ENCODE measurements at regions not wholly inside any gene's neighbourhood (a gene's known extent, or its start where the extent isn't known, plus 50 kb on each side); places are given as distances from the start of the nearest gene placed in this dataset.

GRCh38 chr2:464562-465309 lies 176.8 kb upstream of the ALKAL2 start:
- no peak overlapping the region for H3K27ac ChIP-seq
- peaks cover 0 to 9% of the 10 kb centered on the region in 2 donors for H3K4me1 ChIP-seq (ENCODE audit: control insufficient read depth in 1 of 2, low read depth in 2 of 2)
- H3K27me3 ChIP-seq (replicated peaks; ENCODE audit: insufficient read depth): no peaks in the 10 kb centered on the region
- DNase-seq (ENCODE audit: low spot score): no peak
- no peak for TF ChIP-seq CTCF (IDR thresholded peaks at IDR 0.05)
- H3K9me3 ChIP-seq: no peaks in the 10 kb centered on the region
- no peaks in the 10 kb centered on the region for H3K36me3 ChIP-seq
- ATAC-seq (ENCODE audit: insufficient number of reproducible peaks, low FRiP score, low read depth): no peak
- H3K4me3 ChIP-seq: no peak overlapping the region

DNA sequence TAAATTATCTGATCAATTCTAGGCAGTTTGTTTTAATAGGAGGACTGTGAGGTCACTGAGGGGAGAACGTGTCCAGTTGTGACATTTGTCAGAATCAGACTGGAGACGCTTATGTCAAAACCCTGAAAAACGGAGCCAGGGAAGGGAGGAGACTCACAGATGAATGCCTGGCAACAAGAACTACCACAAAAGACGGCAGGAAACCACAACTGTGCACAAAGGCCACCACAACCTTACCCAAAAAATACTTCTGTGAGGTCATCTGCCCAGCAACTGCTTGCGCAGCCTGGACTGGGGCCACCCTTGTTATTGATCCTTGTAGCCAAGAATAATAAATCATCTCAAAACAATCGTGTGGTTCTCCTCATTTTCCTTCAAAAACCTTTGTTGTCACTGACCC lies 173.0 kb upstream of the ALKAL2 start:
- no peak for ATAC-seq (ENCODE audit: insufficient number of reproducible peaks, low FRiP score, low read depth)
- no peak for TF ChIP-seq CTCF (IDR thresholded peaks at IDR 0.05)
- H3K27me3 ChIP-seq (replicated peaks; ENCODE audit: insufficient read depth): no peaks in the 10 kb centered on the region
- no peaks in the 10 kb centered on the region for H3K36me3 ChIP-seq
- H3K9me3 ChIP-seq: no peaks in the 10 kb centered on the region
- no peak overlapping the region for H3K4me3 ChIP-seq
- no peaks in the 10 kb centered on the region for H3K4me1 ChIP-seq (ENCODE audit: control insufficient read depth in 1 of 2, low read depth in 2 of 2)
- no peak for DNase-seq (ENCODE audit: low spot score)
- no peak overlapping the region for H3K27ac ChIP-seq

GRCh38 chr2:459931-460330 lies 172.0 kb upstream of the ALKAL2 start:
- ATAC-seq (ENCODE audit: insufficient number of reproducible peaks, low FRiP score, low read depth) (no peak), DNase-seq (ENCODE audit: low spot score) (no peak)
- no peaks in the 10 kb centered on the region for H3K36me3 ChIP-seq

GRCh38 chr2:458425-458815 lies 170.5 kb upstream of the ALKAL2 start:
- Histone ChIP-seq H3K9me3 (no peaks in the 10 kb centered on the region), H3K4me1 (ENCODE audit: control insufficient read depth in 1 of 2, low read depth in 2 of 2) (no peaks in the 10 kb centered on the region), H3K27me3 (replicated peaks; ENCODE audit: insufficient read depth) (no peaks in the 10 kb centered on the region), H3K36me3 (no peaks in the 10 kb centered on the region), H3K4me3 (no peak overlapping the region), H3K27ac (no peak overlapping the region)
- TF ChIP-seq CTCF (IDR thresholded peaks at IDR 0.05): no peak
- DNase-seq (ENCODE audit: low spot score) (no peak), ATAC-seq (ENCODE audit: insufficient number of reproducible peaks, low FRiP score, low read depth) (no peak)

More at GRCh38 chr2:459931-460330, 172.0 kb upstream of the ALKAL2 start:
- no peak overlapping the region for H3K4me3 ChIP-seq
- no peaks in the 10 kb centered on the region for H3K4me1 ChIP-seq (ENCODE audit: control insufficient read depth in 1 of 2, low read depth in 2 of 2)
- H3K9me3 ChIP-seq: no peaks in the 10 kb centered on the region
- H3K27ac ChIP-seq: no peak overlapping the region
- TF ChIP-seq CTCF (IDR thresholded peaks at IDR 0.05): no peak
- H3K27me3 ChIP-seq (replicated peaks; ENCODE audit: insufficient read depth): no peaks in the 10 kb centered on the region

GRCh38 chr2:457792-458424 lies 170.0 kb upstream of the ALKAL2 start:
- no peak for TF ChIP-seq CTCF (IDR thresholded peaks at IDR 0.05)

More at GRCh38 chr2:457792-458424, 170.0 kb upstream of the ALKAL2 start:
- DNase-seq (ENCODE audit: low spot score): no peak
- Histone ChIP-seq H3K36me3 (no peaks in the 10 kb centered on the region), H3K27ac (no peak overlapping the region), H3K4me3 (no peak overlapping the region), H3K9me3 (no peaks in the 10 kb centered on the region), H3K4me1 (ENCODE audit: control insufficient read depth in 1 of 2, low read depth in 2 of 2) (no peaks in the 10 kb centered on the region), H3K27me3 (replicated peaks; ENCODE audit: insufficient read depth) (no peaks in the 10 kb centered on the region)
- ATAC-seq (ENCODE audit: insufficient number of reproducible peaks, low FRiP score, low read depth): no peak
